Astrocyte (in vitro differentiated cells and primary cell): ENCODE measurements at regions not wholly inside any gene's neighbourhood (a gene's known extent, or its start where the extent isn't known, plus 50 kb on each side); places are given as distances from the start of the nearest gene placed in this dataset.

Experiments
- DNase-seq: peaks from one replicate; pipeline ENCODE4 v3.0.0-alpha.2; 2010; ENCODE audit warnings: low read depth
- FAIRE-seq: peaks from 2 replicates; lab custom pipeline; 2011; peaks lifted over from hg19 to GRCh38; lab: Jason Lieb, UNC
- H2AFZ ChIP-seq: 2 replicates; pipeline ENCODE4 v1.6.0; 2012; ENCODE audit warnings: low read depth, low read length, inconsistent platforms
- H3K27ac ChIP-seq: 2 replicates; pipeline ENCODE4 v1.5.1; 2011; ENCODE audit warnings: low read depth, low read length, inconsistent platforms
- H3K27me3 ChIP-seq: 2 replicates; pipeline ENCODE4 v1.6.0; 2011; ENCODE audit warnings: low read length, inconsistent platforms; ENCODE audit not compliant: insufficient read depth
- H3K36me3 ChIP-seq: 2 replicates; pipeline ENCODE4 v1.5.1; 2011; ENCODE audit warnings: low read length, inconsistent platforms; ENCODE audit not compliant: insufficient read depth
- H3K4me1 ChIP-seq: 2 replicates; pipeline ENCODE4 v1.5.1; 2011; ENCODE audit warnings: low read length, inconsistent platforms; ENCODE audit not compliant: insufficient read depth
- H3K4me2 ChIP-seq: 2 replicates; pipeline ENCODE4 v1.6.0; 2012; ENCODE audit warnings: low read length, inconsistent platforms
- H3K4me3 ChIP-seq: 2 replicates; pipeline ENCODE4 v1.5.1; 2011; ENCODE audit warnings: low read depth, mild to moderate bottlenecking, low read length, inconsistent platforms; ENCODE audit not compliant: insufficient read depth
- H3K79me2 ChIP-seq: 2 replicates; pipeline ENCODE4 v1.6.0; 2012; ENCODE audit warnings: mild to moderate bottlenecking, low read length, inconsistent platforms; ENCODE audit not compliant: insufficient read depth
- H3K9ac ChIP-seq: 2 replicates; pipeline ENCODE4 v1.6.0; 2012; ENCODE audit warnings: mild to moderate bottlenecking, low read length, inconsistent platforms
- H3K9me3 ChIP-seq: 2 replicates; pipeline ENCODE4 v1.5.1; 2012; ENCODE audit warnings: low read depth, mild to moderate bottlenecking, low read length, inconsistent platforms; ENCODE audit not compliant: insufficient read depth
- H4K20me1 ChIP-seq: 2 replicates; pipeline ENCODE4 v1.6.0; 2012; ENCODE audit warnings: low read length, inconsistent platforms; ENCODE audit not compliant: insufficient read depth
- H3K27ac Mint-ChIP-seq: one replicate; pipeline ENCODE4 v1.8.0; 2021; ENCODE audit warnings: mild to moderate bottlenecking, mixed read lengths; ENCODE audit not compliant: unreplicated experiment
- H3K27me3 Mint-ChIP-seq: one replicate; pipeline ENCODE4 v1.8.0; 2021; ENCODE audit warnings: low read depth, mixed read lengths; ENCODE audit not compliant: unreplicated experiment
- H3K36me3 Mint-ChIP-seq: one replicate; pipeline ENCODE4 v1.8.0; 2021; ENCODE audit warnings: low read depth, mixed read lengths; ENCODE audit not compliant: unreplicated experiment
- H3K4me1 Mint-ChIP-seq: one replicate; pipeline ENCODE4 v1.8.0; 2021; ENCODE audit warnings: low read depth, mixed read lengths; ENCODE audit not compliant: unreplicated experiment
- H3K4me3 Mint-ChIP-seq: one replicate; pipeline ENCODE4 v1.8.0; 2021; ENCODE audit warnings: mild to moderate bottlenecking, moderate library complexity, mixed read lengths; ENCODE audit not compliant: unreplicated experiment
- H3K9me3 Mint-ChIP-seq: one replicate; pipeline ENCODE4 v1.8.0; 2021; ENCODE audit warnings: mild to moderate bottlenecking, mixed read lengths; ENCODE audit not compliant: unreplicated experiment
- EZH2 ChIP-seq: IDR thresholded peaks from 2 replicates; pipeline ENCODE4 v1.6.1; 2012; ENCODE audit warnings: mild to moderate bottlenecking, low read length, inconsistent platforms; ENCODE audit not compliant: insufficient read depth
- TF ChIP-seq, protein P1 (sequence below): IDR thresholded peaks from 2 replicates; pipeline ENCODE4 v1.5.1; 2011; ENCODE audit warnings: low read depth, mild to moderate bottlenecking, inconsistent platforms, low read length, moderate library complexity; ENCODE audit not compliant: insufficient read depth

DNA sequence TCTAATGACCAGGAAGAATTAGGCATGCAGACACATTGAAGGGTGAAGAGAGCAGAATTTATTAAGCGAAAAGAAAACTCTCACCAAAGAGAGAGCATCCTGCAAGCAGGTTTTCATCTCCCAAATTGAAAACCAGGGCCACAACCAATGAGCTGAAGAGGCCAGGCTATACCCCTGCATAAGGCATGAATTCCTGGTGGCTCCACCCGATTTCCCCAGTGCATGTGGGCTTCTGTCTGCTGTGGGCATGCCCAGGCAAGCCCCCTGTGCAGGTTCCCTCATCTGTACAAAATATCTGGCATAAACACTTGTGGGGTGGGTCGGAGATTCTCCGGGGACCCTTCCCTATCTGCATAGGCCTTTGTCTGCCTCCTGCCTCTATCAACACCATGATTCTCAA, 621.6 kb upstream of the LRRTM1 start:
- Mint-ChIP-seq H3K9me3 (peaks cover 9% of the 10 kb centered on the region), H3K4me1 (no peaks in the 10 kb centered on the region), H3K27ac (peak overlapping the region; percentile 71), H3K36me3 (no peaks in the 10 kb centered on the region), H3K27me3 (no peaks in the 10 kb centered on the region), H3K4me3 (no peak overlapping the region)
- Histone ChIP-seq H3K36me3 (no peaks in the 10 kb centered on the region), H3K27me3 (no peaks in the 10 kb centered on the region), H3K9me3 (peaks cover 17% of the 10 kb centered on the region), H3K4me3 (no peak overlapping the region), H4K20me1 (no peaks in the 10 kb centered on the region), H2AFZ (no peak overlapping the region), H3K27ac (no peak overlapping the region), H3K4me2 (no peak overlapping the region), H3K79me2 (no peaks in the 10 kb centered on the region), H3K4me1 (no peaks in the 10 kb centered on the region), H3K9ac (no peak overlapping the region)
- FAIRE-seq = no peak
- no peak for DNase-seq
- TF ChIP-seq, protein P1, sequence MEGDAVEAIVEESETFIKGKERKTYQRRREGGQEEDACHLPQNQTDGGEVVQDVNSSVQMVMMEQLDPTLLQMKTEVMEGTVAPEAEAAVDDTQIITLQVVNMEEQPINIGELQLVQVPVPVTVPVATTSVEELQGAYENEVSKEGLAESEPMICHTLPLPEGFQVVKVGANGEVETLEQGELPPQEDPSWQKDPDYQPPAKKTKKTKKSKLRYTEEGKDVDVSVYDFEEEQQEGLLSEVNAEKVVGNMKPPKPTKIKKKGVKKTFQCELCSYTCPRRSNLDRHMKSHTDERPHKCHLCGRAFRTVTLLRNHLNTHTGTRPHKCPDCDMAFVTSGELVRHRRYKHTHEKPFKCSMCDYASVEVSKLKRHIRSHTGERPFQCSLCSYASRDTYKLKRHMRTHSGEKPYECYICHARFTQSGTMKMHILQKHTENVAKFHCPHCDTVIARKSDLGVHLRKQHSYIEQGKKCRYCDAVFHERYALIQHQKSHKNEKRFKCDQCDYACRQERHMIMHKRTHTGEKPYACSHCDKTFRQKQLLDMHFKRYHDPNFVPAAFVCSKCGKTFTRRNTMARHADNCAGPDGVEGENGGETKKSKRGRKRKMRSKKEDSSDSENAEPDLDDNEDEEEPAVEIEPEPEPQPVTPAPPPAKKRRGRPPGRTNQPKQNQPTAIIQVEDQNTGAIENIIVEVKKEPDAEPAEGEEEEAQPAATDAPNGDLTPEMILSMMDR = no peak
- TF ChIP-seq EZH2 = no peak

DNA sequence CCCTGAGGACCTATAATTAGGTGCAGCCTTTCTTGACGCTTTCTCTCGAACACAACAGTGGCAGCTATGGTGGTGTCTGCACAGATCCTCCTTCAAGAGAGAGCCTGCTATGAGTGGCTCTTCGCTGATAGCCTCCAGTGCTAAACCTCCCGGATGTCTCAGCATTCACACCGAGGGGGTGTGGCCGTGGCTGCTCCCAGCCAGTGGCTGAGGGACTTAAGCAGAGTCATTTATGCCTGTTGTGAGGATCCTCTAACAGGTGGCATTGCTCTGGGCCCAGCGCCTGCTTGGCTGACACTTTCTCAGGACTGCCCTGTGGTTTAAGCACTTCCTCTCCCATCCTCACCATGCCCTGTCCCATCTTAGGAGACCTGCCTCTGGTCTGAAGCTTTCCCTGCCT, 592.0 kb upstream of the LRRTM1 start:
- no peak overlapping the region for H3K27ac ChIP-seq
- Mint-ChIP-seq H3K4me3 (no peak overlapping the region), H3K27me3 (no peaks in the 10 kb centered on the region), H3K9me3 (no peaks in the 10 kb centered on the region), H3K4me1 (no peaks in the 10 kb centered on the region), H3K27ac (no peak overlapping the region), H3K36me3 (no peaks in the 10 kb centered on the region)
- no peaks in the 10 kb centered on the region for H3K79me2 ChIP-seq
- H3K4me3 ChIP-seq = no peak overlapping the region
- no peak for FAIRE-seq
- TF ChIP-seq, protein P1 = no peak
- TF ChIP-seq EZH2 = no peak
- no peak for DNase-seq
- H3K27me3 ChIP-seq = no peaks in the 10 kb centered on the region
- H3K9me3 ChIP-seq = peaks cover 2% of the 10 kb centered on the region
- H2AFZ ChIP-seq = no peak overlapping the region
- no peaks in the 10 kb centered on the region for H3K36me3 ChIP-seq
- H4K20me1 ChIP-seq = no peaks in the 10 kb centered on the region
- H3K4me1 ChIP-seq = no peaks in the 10 kb centered on the region
- H3K9ac ChIP-seq = no peak overlapping the region
- no peak overlapping the region for H3K4me2 ChIP-seq

DNA sequence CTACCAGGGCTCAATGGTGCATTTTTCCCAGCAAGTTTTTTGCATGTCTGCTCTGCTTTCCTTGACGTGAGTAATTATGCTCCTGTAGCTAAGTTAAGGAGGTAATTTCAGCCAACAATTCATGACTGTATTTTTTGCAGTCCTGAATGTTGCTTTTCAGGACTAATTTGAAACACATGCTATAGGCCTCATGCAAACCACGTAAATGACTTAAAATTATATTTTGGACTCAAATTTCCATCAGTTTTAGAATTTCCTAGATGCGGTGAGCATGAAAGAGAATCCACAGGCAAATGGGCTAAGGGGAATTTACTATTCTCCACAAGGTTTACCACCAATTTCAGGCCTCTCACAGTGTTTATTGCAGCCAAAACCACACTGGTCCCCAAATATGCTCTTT, 589.9 kb upstream of the LRRTM1 start:
- FAIRE-seq = no peak

More for the DNA sequence above, 589.9 kb upstream of the LRRTM1 start:
- no peak overlapping the region for H3K27ac Mint-ChIP-seq
- no peak overlapping the region for H3K4me3 Mint-ChIP-seq
- no peak for TF ChIP-seq EZH2
- TF ChIP-seq, protein P1 = no peak
- no peaks in the 10 kb centered on the region for H3K9me3 Mint-ChIP-seq
- Histone ChIP-seq H3K4me3 (no peak overlapping the region), H3K36me3 (no peaks in the 10 kb centered on the region), H3K79me2 (no peaks in the 10 kb centered on the region), H3K4me2 (no peak overlapping the region), H3K4me1 (no peaks in the 10 kb centered on the region), H4K20me1 (no peaks in the 10 kb centered on the region), H2AFZ (no peak overlapping the region), H3K9ac (no peak overlapping the region), H3K27me3 (no peaks in the 10 kb centered on the region), H3K27ac (no peak overlapping the region), H3K9me3 (peaks cover 2% of the 10 kb centered on the region)
- no peaks in the 10 kb centered on the region for H3K27me3 Mint-ChIP-seq
- H3K4me1 Mint-ChIP-seq = no peaks in the 10 kb centered on the region
- H3K36me3 Mint-ChIP-seq = no peaks in the 10 kb centered on the region
- no peak for DNase-seq
